Loucy (cell line): ENCODE measurements at regions not wholly inside any gene's neighbourhood (a gene's known extent, or its start where the extent isn't known, plus 50 kb on each side); places are given as distances from the start of the nearest gene placed in this dataset.

Experiments used
- EZH2phosphoT487 ChIP-seq: fragments of 200-600 bp; IDR thresholded peaks from 2 replicates; pipeline ENCODE4 v1.6.1; 2018; ENCODE audit warnings: antibody characterized with exemption, mild to moderate bottlenecking, moderate library complexity, borderline replicate concordance
- TF ChIP-seq, protein P1 (sequence below): fragments of 200-600 bp; sonication (generic); conservative IDR thresholded peaks from 2 replicates; pipeline ENCODE4 v1.5.1; 2014; ENCODE audit warnings: mild to moderate bottlenecking, antibody characterized with exemption, low read length

DNA sequence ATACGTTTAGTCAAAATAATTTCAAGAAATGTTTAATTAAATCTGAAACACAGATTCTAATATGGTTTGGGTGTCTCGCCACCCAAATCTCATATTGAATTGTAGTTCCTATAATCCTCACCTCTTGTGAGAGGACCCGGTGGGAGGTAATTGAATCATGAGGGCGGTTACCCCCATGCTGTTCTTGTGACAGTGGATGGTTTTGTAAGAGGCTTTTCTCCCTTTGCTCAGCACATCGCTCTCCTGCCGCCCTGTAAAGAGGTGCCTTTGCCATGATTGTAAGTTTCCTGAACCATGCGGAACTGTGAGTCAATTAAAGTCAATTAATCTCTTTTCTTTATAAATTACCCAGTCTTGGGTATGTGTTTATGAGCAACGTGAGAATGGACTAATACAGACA is 1045.1 kb upstream of the POU3F3 start:
- TF ChIP-seq, protein P1, sequence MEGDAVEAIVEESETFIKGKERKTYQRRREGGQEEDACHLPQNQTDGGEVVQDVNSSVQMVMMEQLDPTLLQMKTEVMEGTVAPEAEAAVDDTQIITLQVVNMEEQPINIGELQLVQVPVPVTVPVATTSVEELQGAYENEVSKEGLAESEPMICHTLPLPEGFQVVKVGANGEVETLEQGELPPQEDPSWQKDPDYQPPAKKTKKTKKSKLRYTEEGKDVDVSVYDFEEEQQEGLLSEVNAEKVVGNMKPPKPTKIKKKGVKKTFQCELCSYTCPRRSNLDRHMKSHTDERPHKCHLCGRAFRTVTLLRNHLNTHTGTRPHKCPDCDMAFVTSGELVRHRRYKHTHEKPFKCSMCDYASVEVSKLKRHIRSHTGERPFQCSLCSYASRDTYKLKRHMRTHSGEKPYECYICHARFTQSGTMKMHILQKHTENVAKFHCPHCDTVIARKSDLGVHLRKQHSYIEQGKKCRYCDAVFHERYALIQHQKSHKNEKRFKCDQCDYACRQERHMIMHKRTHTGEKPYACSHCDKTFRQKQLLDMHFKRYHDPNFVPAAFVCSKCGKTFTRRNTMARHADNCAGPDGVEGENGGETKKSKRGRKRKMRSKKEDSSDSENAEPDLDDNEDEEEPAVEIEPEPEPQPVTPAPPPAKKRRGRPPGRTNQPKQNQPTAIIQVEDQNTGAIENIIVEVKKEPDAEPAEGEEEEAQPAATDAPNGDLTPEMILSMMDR = no peak
- TF ChIP-seq EZH2phosphoT487 = no peak
